Ovary (tissue), 7 donors: ENCODE measurements at regions not wholly inside any gene's neighbourhood (a gene's known extent, or its start where the extent isn't known, plus 50 kb on each side); places are given as distances from the start of the nearest gene placed in this dataset.

Experiments used
- DNase-seq, 5 donors: peaks; one replicate each; pipeline ENCODE4 v3.0.0-alpha.2; 2019 to 2020
- H3K27ac ChIP-seq, 2 donors: fragments of 200-600 bp; one replicate each; pipeline versions ENCODE4 v1.5.1 to v1.8.0; 2019 to 2022
- H3K27me3 ChIP-seq: fragments of 200-600 bp; one replicate; pipeline ENCODE4 v1.8.0; 2022
- H3K36me3 ChIP-seq: fragments of 200-600 bp; sonication (generic); one replicate; pipeline ENCODE4 v1.5.1; 2019
- H3K4me1 ChIP-seq: one replicate; pipeline ENCODE4 v1.8.1; 2013; ENCODE audit warnings: mild to moderate bottlenecking, moderate library complexity; ENCODE audit not compliant: insufficient read depth
- H3K4me3 ChIP-seq: fragments of 200-600 bp; sonication (generic); one replicate; pipeline ENCODE4 v1.5.1; 2017
- H3K9me3 ChIP-seq, 2 donors: fragments of 200-600 bp in 1 of 2; sonication (generic) in 1 of 2; one replicate each; pipeline versions ENCODE4 v1.5.1 to v1.8.1; 2013 to 2019; ENCODE audit warnings: mild to moderate bottlenecking in 1 of 2, moderate library complexity in 1 of 2
- CTCF ChIP-seq, 3 donors: fragments of 450-650 bp in 2 of 3; fragments of 200-600 bp in 1 of 3; IDR thresholded peaks; one replicate each; pipeline versions ENCODE4 v1.5.1 to v1.8.0; 2016 to 2022; ENCODE audit warnings: antibody characterized with exemption in 3 of 3, mild to moderate bottlenecking in 1 of 3
- EP300 ChIP-seq: sonication (generic); formaldehyde crosslinking; IDR thresholded peaks from one replicate; pipeline ENCODE4 v1.6.1; 2017; ENCODE audit warnings: antibody characterized with exemption
- POLR2A ChIP-seq: fragments of 450-650 bp; IDR thresholded peaks from one replicate; pipeline ENCODE4 v1.6.1; 2017; ENCODE audit warnings: antibody characterized with exemption, mild to moderate bottlenecking, moderate library complexity
- WGBS, 3 donors: extraction: QIAGEN DNeasy Blood & Tissue Kit in 1 of 3; methylation state at CpG; one replicate each; pipeline versions ENCODE4 v1.1.5 to v1.1.7; 2013 to 2017; 5-methylcytosine and 5-hydroxymethylcytosine counted together
- intact Hi-C, 4 donors: fragments of 100-400 bp; cut with DNase I; formaldehyde crosslinking; loops; one replicate each; pipeline versions ENCODE4 v1.11.0 to v1.15.1; 2022 to 2023
- donor health status: DM: no; HTN: no; CAD: no; lungs with moderate emphysema.
- donor health status: DM: no; HTN: no; CAD: no.
- donor health status: Bipolar disorder and iron deficiency.
- donor health status: DM: no; HTN: no; CAD: no.
- donor health status: DM: yes; HTN: yes; CAD: no.

- Histone ChIP-seq H3K9me3 (no peaks in the 10 kb centered on the region), H3K4me3 (no peak overlapping the region), H3K36me3 (no peaks in the 10 kb centered on the region), H3K27ac (no peak overlapping the region), H3K27me3 (no peaks in the 10 kb centered on the region), H3K4me1 (no peaks in the 10 kb centered on the region)
- TF ChIP-seq EP300 (no peak), CTCF (IDR thresholded peaks at IDR 0.05) (no peak), POLR2A (no peak)
- intact Hi-C loops, result no loop called here
- WGBS, 3 donors, result 93 to 98% (median 94%) methylated on average over 2 of the region's 2 CpGs
- no peak for DNase-seq
These were observed 151.4 kb upstream of the DAP start for GRCh38 chr5:10912435-10912834.

- TF ChIP-seq POLR2A (no peak), CTCF (IDR thresholded peaks at IDR 0.05) (no peak), EP300 (no peak)
- intact Hi-C loops, result no loop called here
- Histone ChIP-seq H3K36me3 (no peaks in the 10 kb centered on the region), H3K27me3 (peaks cover 2% of the 10 kb centered on the region), H3K9me3 (no peaks in the 10 kb centered on the region), H3K27ac (no peak overlapping the region), H3K4me3 (no peak overlapping the region), H3K4me1 (no peaks in the 10 kb centered on the region)
- DNase-seq, result no peak
- WGBS, 3 donors, result 35 to 78% (median 53%) methylated on average over 3 of the region's 3 CpGs
These were observed 149.2 kb upstream of the DAP start for GRCh38 chr5:10910261-10910660.

- TF ChIP-seq CTCF (IDR thresholded peaks at IDR 0.05) (no peak), POLR2A (no peak), EP300 (no peak)
- DNase-seq, result no peak
- Histone ChIP-seq H3K27ac (no peak overlapping the region), H3K9me3 (no peaks in the 10 kb centered on the region), H3K4me3 (no peak overlapping the region), H3K4me1 (no peaks in the 10 kb centered on the region), H3K27me3 (peaks cover 2% of the 10 kb centered on the region), H3K36me3 (no peaks in the 10 kb centered on the region)
- intact Hi-C loops, result no loop called here
- WGBS, 3 donors, result 46 to 61% (median 53%) methylated on average over 3 of the region's 3 CpGs
These were observed 143.9 kb upstream of the DAP start for GRCh38 chr5:10904862-10905432.

- Histone ChIP-seq H3K27ac (no peak overlapping the region), H3K27me3 (peaks cover 2% of the 10 kb centered on the region), H3K36me3 (no peaks in the 10 kb centered on the region), H3K9me3 (no peaks in the 10 kb centered on the region), H3K4me3 (no peak overlapping the region), H3K4me1 (no peaks in the 10 kb centered on the region)
- TF ChIP-seq EP300 (no peak), POLR2A (no peak), CTCF (IDR thresholded peaks at IDR 0.05) (no peak)
- intact Hi-C loops, result no loop called here
- no peak for DNase-seq
- WGBS, 3 donors, result 89 to 96% (median 95%) methylated on average over 2 of the region's 2 CpGs
These were observed 142.9 kb upstream of the DAP start for GRCh38 chr5:10903786-10904560.
